ENCODE measurements at regions not wholly inside any gene's neighbourhood (a gene's known extent, or its start where the extent isn't known, plus 50 kb on each side); places are given as distances from the start of the nearest gene placed in this dataset.

DNA sequence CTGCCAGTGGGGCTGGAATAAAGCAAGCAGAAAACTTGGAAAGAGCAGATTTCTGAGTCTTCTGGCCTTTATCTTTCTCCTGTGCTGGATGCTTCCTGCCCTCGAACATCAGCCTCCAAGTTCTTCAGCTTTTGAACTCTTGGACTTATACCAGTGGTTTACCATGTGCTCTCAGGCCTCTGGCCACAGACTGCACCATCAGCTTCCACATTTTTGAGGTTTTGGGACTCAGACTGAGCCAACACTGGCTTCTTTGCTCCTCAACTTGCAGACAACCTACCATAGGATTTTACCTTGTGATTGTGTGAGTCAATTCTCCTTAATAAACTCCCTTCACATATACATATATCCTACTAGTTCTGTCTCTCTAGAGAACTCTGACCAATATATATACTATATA, 706.6 kb downstream of the NR2F2 start:
- H2AFZ ChIP-seq: no peak overlapping the region
- 62% methylated on average over 1 of the region's 1 CpG for WGBS (ENCODE audit: low lambda C conversion rate, missing lambda C conversion rate)
- no peaks in the 10 kb centered on the region for H4K20me1 ChIP-seq (ENCODE audit: insufficient read depth, poor library complexity, severe bottlenecking)
- no peaks in the 10 kb centered on the region for H3K9me2 ChIP-seq (replicated peaks; ENCODE audit: insufficient read depth)
- no peaks in the 10 kb centered on the region for H3K79me2 ChIP-seq
- no peak overlapping the region for H3K4me3 ChIP-seq
- no peaks in the 10 kb centered on the region for H3K27me3 ChIP-seq
- H3K4me1 ChIP-seq (ENCODE audit: insufficient read depth): no peaks in the 10 kb centered on the region
- no peak for DNase-seq (ENCODE audit: low spot score)
- TF ChIP-seq EZH2phosphoT487 (IDR thresholded peaks at IDR 0.05; ENCODE audit: low read depth, severe bottlenecking, unreplicated experiment) (no peak), EZH2 (IDR thresholded peaks at IDR 0.05; ENCODE audit: borderline replicate concordance) (no peak)
- TF ChIP-seq, protein P1, sequence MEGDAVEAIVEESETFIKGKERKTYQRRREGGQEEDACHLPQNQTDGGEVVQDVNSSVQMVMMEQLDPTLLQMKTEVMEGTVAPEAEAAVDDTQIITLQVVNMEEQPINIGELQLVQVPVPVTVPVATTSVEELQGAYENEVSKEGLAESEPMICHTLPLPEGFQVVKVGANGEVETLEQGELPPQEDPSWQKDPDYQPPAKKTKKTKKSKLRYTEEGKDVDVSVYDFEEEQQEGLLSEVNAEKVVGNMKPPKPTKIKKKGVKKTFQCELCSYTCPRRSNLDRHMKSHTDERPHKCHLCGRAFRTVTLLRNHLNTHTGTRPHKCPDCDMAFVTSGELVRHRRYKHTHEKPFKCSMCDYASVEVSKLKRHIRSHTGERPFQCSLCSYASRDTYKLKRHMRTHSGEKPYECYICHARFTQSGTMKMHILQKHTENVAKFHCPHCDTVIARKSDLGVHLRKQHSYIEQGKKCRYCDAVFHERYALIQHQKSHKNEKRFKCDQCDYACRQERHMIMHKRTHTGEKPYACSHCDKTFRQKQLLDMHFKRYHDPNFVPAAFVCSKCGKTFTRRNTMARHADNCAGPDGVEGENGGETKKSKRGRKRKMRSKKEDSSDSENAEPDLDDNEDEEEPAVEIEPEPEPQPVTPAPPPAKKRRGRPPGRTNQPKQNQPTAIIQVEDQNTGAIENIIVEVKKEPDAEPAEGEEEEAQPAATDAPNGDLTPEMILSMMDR (IDR thresholded peaks at IDR 0.05; ENCODE audit: poor library complexity): no peak
- no peak overlapping the region for H3K27ac ChIP-seq
- no peak overlapping the region for H3K4me2 ChIP-seq
- H3K9me3 ChIP-seq (ENCODE audit: low read depth): no peaks in the 10 kb centered on the region
- no peaks in the 10 kb centered on the region for H3K36me3 ChIP-seq (replicated peaks; ENCODE audit: insufficient read depth, low read depth)

DNA sequence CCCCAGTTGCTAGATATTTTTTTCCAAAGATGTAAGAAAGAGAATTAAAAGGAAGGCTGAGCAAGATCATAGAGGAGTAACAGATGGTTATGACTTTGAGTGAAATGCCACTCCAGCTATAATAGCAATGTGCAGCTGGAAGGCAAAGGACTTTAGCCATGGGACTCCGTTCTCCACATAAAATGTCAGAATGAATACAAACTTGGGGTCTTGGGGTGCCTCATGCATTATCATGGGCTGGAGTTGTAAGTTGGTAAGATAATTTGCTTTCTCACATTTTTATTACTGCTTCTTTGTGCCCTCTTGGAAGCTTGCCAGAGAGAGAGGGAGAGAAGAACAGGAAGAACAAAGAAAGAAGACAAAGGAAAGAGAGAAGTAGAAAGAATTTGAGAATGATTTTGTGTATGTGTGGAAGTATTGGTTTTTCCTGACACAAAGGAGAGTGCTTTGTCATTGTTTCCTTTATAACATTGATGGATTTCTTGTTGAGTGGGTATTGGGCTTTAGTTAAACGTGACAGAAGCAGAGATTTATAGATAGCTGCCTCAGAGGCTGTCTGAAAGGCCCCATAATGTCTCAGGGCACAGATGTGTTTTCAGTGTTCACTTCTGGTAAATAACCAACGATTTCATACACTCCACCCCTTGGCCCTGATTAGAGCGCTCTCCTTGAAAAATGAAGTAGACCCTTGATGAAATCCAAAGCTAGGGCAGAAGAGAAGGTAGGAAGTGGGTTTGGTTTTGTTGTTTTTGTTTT, 715.3 kb downstream of the NR2F2 start:
- TF ChIP-seq EZH2phosphoT487 (IDR thresholded peaks at IDR 0.05; ENCODE audit: low read depth, severe bottlenecking, unreplicated experiment): no peak
- H3K4me2 ChIP-seq: no peak overlapping the region

DNA sequence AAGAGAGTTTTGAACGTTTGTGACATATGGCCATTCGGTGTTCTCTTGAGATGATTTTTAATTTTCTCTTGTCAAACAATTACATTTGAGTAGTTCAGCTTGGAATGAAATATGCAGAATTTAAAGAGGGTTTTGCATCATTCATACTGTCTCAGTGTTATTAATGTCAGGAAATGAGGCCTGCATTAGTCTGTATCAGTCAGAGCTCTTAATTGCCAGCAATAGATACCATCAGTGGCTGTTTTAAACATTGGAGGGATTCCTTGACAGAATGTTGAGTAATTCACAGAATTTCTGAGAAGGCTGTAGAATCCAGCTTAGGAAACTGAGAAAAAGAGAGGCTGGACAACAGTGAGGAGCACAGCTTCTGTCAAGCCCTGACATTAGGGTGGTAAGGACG, 722.0 kb downstream of the NR2F2 start:
- 82% methylated on average over 3 of the region's 3 CpGs for WGBS (ENCODE audit: low lambda C conversion rate, missing lambda C conversion rate)
- DNase-seq (ENCODE audit: low spot score): no peak
- H4K20me1 ChIP-seq (ENCODE audit: insufficient read depth, poor library complexity, severe bottlenecking): no peaks in the 10 kb centered on the region
- H3K9me2 ChIP-seq (replicated peaks; ENCODE audit: insufficient read depth): no peaks in the 10 kb centered on the region
- no peak for TF ChIP-seq EZH2 (IDR thresholded peaks at IDR 0.05; ENCODE audit: borderline replicate concordance)
- TF ChIP-seq, protein P1 (IDR thresholded peaks at IDR 0.05; ENCODE audit: poor library complexity): no peak
- TF ChIP-seq EZH2phosphoT487 (IDR thresholded peaks at IDR 0.05; ENCODE audit: low read depth, severe bottlenecking, unreplicated experiment): no peak
- no peaks in the 10 kb centered on the region for H3K4me1 ChIP-seq (ENCODE audit: insufficient read depth)
- H3K79me2 ChIP-seq: no peaks in the 10 kb centered on the region
- H2AFZ ChIP-seq: no peak overlapping the region
- H3K4me3 ChIP-seq: no peak overlapping the region
- no peak overlapping the region for H3K27ac ChIP-seq
- no peaks in the 10 kb centered on the region for H3K9me3 ChIP-seq (ENCODE audit: low read depth)
- no peaks in the 10 kb centered on the region for H3K27me3 ChIP-seq
- H3K36me3 ChIP-seq (replicated peaks; ENCODE audit: insufficient read depth, low read depth): no peaks in the 10 kb centered on the region
- H3K4me2 ChIP-seq: no peak overlapping the region

More for the DNA sequence above, 715.3 kb downstream of the NR2F2 start:
- Histone ChIP-seq H3K36me3 (replicated peaks; ENCODE audit: insufficient read depth, low read depth) (no peaks in the 10 kb centered on the region), H3K9me3 (ENCODE audit: low read depth) (no peaks in the 10 kb centered on the region), H2AFZ (no peak overlapping the region), H3K4me3 (no peak overlapping the region), H3K9me2 (replicated peaks; ENCODE audit: insufficient read depth) (no peaks in the 10 kb centered on the region), H4K20me1 (ENCODE audit: insufficient read depth, poor library complexity, severe bottlenecking) (no peaks in the 10 kb centered on the region), H3K27me3 (no peaks in the 10 kb centered on the region), H3K27ac (no peak overlapping the region), H3K4me1 (ENCODE audit: insufficient read depth) (no peaks in the 10 kb centered on the region), H3K79me2 (no peaks in the 10 kb centered on the region)
- no peak for DNase-seq (ENCODE audit: low spot score)
- 71% methylated on average over 4 of the region's 4 CpGs for WGBS (ENCODE audit: low lambda C conversion rate, missing lambda C conversion rate)

DNA sequence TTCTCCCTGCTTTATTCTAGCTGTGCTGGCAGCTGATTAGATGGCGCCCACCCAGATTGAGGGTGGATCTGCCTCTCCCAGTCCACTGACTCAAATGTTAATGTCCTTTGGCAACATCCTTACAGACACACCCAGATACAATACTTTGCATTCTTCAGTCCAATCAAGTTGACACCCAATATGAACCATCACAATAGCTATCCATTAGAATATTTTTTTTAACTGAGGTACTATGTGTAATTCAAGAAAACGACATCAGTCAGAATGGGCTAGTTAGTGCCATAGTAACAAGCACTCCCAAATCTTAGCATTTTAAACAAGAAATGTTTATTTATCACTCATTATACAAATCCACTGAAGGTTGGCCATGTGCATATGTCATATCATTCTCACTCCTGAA, 723.1 kb downstream of the NR2F2 start:
- no peaks in the 10 kb centered on the region for H3K4me1 ChIP-seq (ENCODE audit: insufficient read depth)
- H3K79me2 ChIP-seq: no peaks in the 10 kb centered on the region
- DNase-seq (ENCODE audit: low spot score): no peak
- no peaks in the 10 kb centered on the region for H3K27me3 ChIP-seq
- no peaks in the 10 kb centered on the region for H3K36me3 ChIP-seq (replicated peaks; ENCODE audit: insufficient read depth, low read depth)
- no peaks in the 10 kb centered on the region for H3K9me3 ChIP-seq (ENCODE audit: low read depth)
- H3K27ac ChIP-seq: no peak overlapping the region
- TF ChIP-seq EZH2phosphoT487 (IDR thresholded peaks at IDR 0.05; ENCODE audit: low read depth, severe bottlenecking, unreplicated experiment) (no peak), EZH2 (IDR thresholded peaks at IDR 0.05; ENCODE audit: borderline replicate concordance) (no peak)
- TF ChIP-seq, protein P1 (IDR thresholded peaks at IDR 0.05; ENCODE audit: poor library complexity): no peak
- H2AFZ ChIP-seq: no peak overlapping the region
- no peak overlapping the region for H3K4me2 ChIP-seq
- no peak overlapping the region for H3K4me3 ChIP-seq
- WGBS (ENCODE audit: low lambda C conversion rate, missing lambda C conversion rate): 38% methylated on average over 2 of the region's 2 CpGs
- H3K9me2 ChIP-seq (replicated peaks; ENCODE audit: insufficient read depth): no peaks in the 10 kb centered on the region
- H4K20me1 ChIP-seq (ENCODE audit: insufficient read depth, poor library complexity, severe bottlenecking): no peaks in the 10 kb centered on the region
